Keratinocyte (primary cell): ENCODE measurements at regions not wholly inside any gene's neighbourhood (a gene's known extent, or its start where the extent isn't known, plus 50 kb on each side); places are given as distances from the start of the nearest gene placed in this dataset.

Experiments used
- CTCF ChIP-seq, 3 experiments: IDR thresholded peaks in 1 of 3; conservative IDR thresholded peaks in 1 of 3; optimal IDR thresholded peaks in 1 of 3; 2 replicates in 2 of 3; 3 replicates in 1 of 3; pipeline versions ENCODE3 to v1.5.1; 2011; ENCODE audit warnings: low read length in 3 of 3, mild to moderate bottlenecking in 3 of 3, moderate library complexity in 2 of 3, control low read depth in 1 of 3, inconsistent platforms in 1 of 3; ENCODE audit not compliant: insufficient read depth in 2 of 3; ENCODE audit errors: extremely low read depth in 1 of 3
- EZH2 ChIP-seq: IDR thresholded peaks from one replicate; pipeline ENCODE4 v1.6.1; 2012; ENCODE audit warnings: inconsistent platforms, mild to moderate bottlenecking, low read length, moderate library complexity

- TF ChIP-seq CTCF (optimal IDR thresholded peaks at IDR 0.05 in 1 of 3, IDR thresholded peaks at IDR 0.05 in 1 of 3, conservative IDR thresholded peaks at IDR 0.05 in 1 of 3; ENCODE audit: extremely low read depth in 1 of 3, insufficient read depth in 2 of 3, low read length in 3 of 3), result no peak
- no peak for TF ChIP-seq EZH2
These were observed 1046.2 kb downstream of the BRINP3 start for GRCh38 chr1:189431447-189431846.
